GM19324 (cell line): ENCODE measurements at regions not wholly inside any gene's neighbourhood (a gene's known extent, or its start where the extent isn't known, plus 50 kb on each side); places are given as distances from the start of the nearest gene placed in this dataset.

ENCODE experiments used
- ATAC-seq: cut with Tn5 transposase; IDR thresholded peaks from one replicate; pipeline ENCODE4 v1.9.1; 2021; ENCODE audit warnings: mild to moderate bottlenecking, moderate library complexity; ENCODE audit not compliant: unreplicated experiment, low FRiP score

DNA sequence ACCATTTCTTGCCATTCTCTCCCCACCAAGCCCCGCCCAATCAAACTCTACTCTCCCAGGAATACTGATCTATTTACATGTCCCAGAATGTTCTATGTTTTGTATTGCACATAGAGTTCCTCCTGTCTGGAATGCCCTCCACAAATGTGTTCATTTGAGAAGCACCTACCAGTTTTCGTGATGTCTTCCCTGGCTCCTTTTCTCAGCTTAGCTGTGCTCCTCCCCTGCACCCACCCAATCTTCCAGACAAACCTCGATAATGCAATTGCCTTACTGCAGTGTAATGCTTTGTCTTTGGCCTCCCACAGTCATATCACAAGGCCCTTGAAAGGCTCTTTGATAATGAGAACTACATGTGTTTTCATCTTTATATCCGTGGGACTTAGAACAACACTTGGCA is 214.5 kb upstream of the ANKRD55 start:
- no peak for ATAC-seq

DNA sequence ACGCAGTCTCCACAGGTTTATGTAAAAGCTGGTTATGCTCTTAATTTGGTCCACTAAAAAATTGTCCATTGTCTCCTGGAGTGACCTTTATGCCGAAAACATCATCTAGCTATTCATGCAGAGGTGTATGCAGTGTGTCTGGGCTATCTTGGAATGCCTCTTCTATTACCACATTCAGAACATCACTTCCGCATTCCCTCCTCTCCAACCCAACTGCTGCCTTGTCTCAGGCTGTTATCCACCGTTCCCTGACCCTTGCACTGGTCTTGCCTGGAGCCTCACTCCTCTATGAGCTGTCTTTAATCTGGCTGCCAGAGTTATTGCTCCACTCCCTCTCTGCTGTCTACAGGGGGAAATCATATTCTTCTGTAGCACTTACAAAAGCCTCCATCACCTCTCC is 214.1 kb upstream of the ANKRD55 start:
- ATAC-seq, result no peak

DNA sequence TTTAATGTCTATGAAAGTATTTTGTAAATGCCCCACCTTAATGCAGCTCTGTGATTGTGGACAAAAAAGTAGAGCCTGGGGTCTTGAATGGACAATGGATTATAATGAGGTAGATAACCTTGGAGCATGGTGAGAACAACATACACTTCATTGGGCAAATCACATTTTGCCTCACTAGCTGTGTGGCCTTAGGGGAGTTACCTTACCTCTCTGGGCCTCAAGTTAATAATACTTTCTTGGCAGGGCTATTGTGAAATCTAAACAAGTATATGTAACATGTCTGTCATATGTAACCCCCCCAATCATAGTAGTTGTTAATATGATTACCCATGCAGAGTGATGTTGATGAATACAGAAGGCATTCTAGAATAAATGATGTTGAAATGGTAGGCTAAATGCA is 213.6 kb upstream of the ANKRD55 start:
- no peak for ATAC-seq

DNA sequence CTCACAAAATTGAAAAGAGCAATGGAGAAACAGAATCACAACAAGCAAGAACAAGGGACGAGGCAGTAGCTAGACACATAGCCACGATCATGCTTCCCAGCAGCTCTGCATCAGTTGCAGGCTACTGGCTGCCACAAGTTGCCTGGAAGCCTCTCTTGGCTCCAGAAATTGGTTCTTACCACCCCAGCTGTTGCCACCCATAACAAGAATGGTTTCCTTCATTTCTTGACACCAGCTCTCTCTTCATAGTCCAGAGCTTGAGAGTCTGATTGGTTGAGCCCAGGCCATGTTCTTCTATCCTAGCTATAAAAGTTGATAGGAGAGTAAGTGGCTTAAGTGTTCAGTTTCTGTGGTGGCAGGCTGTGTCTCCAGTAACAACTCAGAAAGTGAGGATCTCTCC is 210.7 kb upstream of the ANKRD55 start:
- ATAC-seq, result no peak

DNA sequence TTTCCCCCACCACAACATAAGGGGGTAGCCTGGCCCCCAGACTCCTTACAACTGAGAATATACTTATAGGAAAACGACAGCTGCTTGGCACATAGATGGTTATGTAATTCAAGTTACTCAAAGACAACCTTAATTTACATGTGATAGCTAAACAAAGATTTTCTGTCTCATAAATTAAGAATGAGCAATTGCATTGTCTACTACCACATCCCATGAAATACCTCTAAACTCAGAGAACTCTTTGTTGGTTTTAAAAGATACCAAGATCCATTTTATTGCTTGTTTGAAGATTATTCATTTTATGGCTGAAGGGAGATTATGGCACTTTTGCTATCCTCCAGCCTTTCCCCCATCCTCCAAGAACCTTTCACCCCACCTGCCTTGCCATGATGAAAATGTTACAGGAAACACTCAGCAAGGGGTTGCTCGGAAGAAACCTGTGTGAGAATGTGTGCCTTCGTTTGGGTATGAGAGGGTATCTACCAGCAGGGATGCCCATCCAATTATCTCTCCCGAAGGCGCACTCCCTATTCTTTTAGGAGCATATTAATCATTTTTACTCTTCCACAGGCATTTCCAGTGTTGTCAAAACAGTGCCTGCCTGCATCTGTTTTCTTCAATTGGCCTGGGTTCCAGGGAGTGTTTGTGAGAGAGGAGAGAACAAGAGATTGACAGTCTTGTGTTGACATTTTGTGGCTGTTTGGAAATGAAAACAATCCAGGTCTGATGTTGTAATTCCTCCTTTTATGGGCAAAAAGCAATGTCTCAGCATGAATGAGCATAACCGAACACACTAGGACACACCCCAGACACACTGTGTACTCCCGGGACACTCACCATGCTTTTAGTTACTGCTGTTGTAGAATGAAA is 208.0 kb upstream of the ANKRD55 start:
- ATAC-seq, result no peak

DNA sequence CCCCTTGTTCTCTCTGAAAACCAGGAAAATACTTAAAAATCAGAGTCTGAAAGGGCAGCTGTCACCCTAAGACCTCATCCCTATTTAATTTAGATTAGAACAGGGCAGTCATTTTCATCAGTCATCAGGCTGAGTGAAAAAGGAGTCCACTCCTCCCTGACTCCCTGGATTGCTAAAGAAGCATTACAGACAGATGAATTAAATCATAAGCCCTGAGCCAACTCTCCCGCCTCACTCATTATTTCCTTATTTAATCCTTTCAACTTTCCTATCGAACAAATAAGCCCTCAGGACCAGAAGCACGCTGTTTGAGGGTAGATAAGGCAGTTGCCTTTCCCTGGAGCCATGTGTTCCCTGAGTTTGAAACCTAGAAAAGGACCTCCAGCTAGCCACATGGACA is 201.9 kb upstream of the ANKRD55 start:
- no peak for ATAC-seq

DNA sequence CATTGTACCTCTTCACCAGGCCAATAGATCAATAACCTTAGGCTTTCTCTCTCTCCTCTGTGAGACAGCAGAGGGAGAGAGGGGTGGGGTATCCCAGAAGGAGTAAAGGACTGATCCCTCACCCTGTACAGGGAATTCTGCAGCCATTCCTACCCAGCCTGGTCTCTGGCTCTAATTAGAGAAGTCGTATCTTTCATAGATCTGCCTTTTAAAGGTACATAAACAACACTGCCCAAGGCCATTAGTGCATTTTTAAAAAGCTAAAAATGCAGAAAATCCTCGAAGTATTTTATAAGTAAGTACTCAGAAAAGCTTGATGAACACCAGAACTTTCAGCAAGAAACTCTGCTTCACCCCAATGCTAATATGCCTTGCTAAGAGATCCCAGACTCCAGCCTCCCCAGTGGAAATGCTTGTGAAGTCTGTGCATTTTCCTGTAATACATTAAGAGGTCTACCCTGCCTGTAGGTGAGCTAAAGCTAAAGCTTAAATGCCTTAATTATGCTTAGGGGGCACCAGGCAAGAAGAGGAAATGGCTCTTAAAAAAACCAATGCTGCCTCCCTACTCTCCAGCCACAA is 200.0 kb upstream of the ANKRD55 start:
- ATAC-seq, result no peak

DNA sequence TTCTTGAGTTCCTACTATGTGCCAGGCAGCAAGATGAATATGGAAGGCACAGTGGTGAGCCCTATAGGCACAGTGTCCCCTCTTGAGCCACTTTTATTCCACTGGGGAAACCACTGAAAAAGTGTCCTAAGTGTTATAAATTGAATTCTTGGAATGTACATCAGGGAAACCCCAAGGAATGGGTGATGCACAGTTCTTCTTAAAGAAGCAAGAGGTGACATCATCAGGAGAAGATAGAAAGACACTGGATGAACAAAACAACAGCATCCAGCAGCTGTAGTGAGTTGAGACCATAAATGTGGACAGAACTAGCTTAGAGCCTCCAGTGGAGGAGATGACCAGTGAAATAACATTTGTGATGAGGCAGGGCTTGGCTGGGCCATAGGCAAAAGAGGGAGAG is 199.2 kb upstream of the ANKRD55 start:
- ATAC-seq, result no peak

DNA sequence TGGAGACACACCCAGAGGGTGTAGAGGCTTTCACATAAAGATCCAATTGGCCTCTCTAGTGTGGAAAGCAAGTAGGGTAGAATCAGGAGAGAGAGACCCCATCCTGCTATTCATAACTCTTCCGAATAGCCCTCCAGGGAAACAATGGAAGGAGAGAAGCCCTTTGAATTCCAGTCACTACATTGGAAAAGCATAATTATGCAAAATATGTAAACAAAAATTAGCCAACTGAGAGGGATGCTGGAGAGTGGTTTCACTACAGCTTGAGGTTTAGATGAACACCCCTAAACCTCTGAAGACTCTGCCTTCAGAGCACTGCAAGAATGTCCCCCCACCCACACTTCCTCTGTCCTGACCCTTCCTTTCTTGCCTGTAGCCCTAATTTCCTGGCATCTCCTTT is 197.3 kb upstream of the ANKRD55 start:
- ATAC-seq, result no peak

DNA sequence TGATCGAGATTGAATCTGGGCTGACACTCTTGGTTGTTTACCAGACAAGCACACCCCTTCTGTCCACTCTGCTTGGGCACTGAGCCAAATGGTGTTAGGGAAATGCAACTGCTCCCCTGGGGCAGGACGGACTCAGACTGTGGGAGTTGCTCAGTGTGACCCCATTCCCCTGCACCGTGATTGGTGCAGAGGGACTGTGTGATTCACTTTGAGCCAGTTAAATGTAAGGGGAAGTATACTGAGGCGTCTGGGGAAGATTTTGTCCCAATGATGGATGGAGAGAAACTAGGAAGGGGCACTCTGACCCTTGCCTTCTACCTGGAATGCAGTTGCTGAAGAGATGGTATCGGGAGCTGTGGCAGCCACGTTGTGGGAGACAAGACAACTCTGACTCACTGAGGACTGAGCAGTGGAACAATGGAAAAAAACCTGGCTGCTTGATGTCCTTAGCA is 196.0 kb upstream of the ANKRD55 start:
- ATAC-seq, result no peak

DNA sequence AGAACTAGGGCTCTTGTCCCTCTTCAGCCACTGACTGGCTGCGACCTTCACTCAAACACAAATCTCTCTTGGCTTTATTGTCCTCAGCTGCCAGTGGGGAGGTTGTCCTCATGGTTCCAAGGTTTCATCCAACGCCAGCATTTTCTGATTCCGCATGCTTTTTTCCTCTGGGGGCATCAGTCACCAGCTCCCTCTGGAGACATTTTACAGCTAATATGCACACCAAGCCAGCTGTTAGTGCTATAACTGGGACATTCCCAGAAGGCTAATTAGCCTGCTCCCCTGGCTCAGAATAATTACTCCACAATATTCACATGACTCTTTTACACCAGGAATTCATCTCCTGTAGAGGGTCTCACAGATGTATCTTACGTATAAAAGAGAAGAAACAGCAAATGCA is 193.6 kb upstream of the ANKRD55 start:
- ATAC-seq, result no peak

DNA sequence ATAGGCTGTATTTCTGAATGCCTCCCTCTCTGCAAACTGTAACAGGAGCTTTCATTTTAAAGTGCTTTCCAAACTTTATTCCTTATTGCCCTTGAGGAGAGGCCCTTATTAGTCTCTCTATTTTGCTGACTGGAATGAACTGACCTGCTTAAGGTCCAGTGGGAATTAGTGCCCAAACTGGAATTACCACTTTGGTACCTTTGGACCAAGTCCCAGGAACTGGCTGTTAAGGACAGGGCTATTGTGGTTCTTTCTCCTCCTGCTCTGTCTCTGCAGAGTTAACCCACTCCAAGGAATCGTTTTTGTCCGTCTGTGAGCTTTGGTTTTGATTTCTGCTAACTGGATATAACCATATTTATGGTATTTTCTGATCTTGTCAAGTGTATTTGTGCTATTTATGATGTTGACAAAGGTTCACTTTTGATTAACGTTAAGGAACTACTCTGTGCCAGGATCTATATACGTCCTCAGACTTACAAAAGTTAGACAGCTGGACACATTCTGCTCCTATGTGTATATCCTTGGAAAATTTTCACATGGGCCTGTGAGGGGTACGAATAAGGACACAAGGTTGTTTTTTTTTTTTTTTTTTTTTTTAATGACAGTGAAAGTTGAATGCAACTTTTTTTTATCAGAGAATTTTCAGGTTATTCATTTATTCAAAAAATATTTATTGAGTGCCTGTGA is 189.1 kb upstream of the ANKRD55 start:
- no peak for ATAC-seq

DNA sequence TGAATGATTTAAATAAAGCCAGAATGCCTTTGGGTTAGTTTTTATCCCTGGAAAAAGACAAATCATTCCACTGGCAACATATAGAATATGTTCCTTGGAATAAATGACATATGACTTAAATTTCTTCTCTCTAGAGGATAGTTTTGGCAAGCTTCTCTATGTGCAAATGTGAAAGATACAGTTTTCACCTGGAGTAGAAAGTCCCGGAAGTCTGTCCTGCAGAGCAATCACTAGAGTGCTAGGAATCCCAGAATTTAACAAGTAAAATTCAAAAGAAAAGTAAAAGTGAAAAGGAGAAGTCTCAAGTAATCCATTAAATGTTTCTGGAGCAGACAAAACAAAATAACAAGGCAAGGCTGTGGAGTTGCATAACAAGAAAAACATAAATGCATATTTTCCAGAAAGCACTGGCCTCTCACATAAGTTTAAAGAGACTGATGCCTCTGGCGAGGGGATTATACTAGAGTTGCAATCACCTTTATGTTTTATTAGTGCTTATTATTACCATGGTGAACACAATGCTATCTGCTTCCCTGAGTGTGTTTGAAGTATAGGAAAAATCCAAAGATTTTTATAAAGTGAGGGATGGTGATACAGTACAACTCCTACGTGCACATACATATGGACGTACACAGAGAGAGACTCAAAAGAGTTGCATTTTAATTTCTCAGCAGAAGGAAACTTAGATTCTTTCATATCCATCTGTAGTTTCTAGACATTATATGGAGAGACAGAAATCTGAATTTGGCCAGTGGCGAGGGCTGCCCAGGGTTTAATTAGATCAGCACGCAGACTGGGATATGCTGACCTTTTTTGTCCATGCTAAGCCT is 188.3 kb upstream of the ANKRD55 start:
- ATAC-seq, result no peak

DNA sequence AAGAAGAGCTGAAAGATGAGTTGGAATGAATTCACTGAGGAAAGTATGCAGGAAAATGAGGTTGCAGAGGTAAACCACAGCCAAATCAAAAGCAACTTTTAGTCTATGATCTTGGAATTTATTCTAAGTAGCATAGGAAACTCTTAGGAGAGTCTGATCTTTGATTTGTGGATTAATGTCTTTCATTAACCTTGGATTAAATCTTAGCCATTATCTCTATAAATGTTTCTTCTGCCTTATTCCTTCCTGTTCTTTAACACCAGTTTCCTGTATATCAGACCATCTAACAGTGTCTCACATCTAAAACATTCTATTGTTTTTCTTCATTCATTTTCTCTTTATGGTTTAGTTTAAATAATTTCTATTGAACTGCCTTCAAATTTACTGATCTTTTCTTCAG is 187.2 kb upstream of the ANKRD55 start:
- no peak for ATAC-seq

DNA sequence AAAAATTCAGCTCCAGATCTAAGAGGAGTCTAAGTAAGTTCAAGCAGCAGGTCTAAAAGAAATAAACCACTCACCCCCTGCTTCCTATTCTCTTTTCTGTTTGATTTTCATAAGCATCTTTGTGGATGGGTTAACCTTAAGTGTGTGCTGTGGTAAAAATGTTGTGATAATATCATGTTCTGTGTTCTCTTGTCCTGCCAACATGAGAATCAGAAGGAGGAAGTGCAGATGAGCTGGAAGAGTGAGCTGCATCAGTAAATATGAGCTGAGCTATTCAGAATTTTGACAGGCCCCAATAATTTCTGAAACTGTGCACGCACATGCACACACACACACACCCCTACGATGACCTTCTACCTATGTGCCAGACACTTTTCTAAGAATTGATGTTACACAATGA is 186.5 kb upstream of the ANKRD55 start:
- ATAC-seq, result no peak

DNA sequence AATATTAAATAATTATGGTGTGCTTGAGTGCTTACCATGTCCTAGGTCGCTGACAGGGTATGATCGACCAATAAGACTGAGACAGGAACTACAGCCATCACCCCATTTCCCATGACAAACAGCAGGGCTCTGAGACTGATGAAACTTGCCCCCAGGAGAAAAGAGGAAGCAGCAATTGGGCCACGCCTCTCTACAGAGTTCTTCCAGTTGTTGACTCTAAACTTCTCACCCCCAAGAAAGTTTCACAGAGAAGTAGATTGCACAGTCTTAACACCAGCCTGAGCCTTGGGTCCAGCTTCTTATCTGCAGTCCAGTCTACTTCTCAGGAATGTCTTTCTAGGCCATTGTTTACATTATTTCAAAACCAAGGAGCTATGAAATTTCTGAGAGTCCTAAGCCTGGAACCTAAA is 182.2 kb upstream of the ANKRD55 start:
- peak; percentile 81 for ATAC-seq

DNA sequence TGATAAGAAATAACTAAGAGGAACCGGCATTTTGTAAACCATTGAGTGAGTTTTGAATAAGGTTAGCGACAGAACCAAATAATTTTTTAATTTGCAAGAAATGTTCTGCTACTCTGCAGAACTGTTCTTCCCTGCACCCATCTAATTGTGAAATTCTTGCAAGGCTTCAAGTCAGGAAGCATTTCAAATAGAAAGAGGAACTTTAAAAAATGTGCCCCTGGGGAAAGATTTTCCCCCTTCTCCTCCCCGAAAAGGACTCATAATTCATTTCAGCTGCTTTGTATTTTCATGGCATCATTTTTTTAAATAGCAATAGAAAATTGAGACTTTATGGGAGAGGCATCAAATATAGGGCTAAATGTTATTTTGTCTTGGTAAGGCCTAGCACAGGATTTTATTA is 180.9 kb upstream of the ANKRD55 start:
- ATAC-seq, result no peak

DNA sequence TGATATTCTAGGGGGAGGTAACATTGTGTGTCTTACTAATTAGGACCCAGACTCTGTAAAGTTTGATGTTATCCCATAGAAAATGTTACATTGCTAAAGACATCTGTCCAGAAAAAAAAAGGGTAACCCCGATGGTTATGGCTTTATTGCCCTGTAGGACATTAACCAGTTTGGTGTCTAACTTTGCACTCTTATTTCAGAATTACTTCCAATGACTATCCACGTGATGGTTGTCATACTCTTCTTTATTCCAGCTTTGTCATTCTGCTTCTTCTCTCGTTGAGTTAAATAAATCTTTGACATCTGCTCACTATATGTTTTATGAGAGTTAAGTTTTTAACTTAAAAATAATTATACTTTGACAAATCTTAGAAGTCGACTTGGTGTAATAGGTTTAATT is 180.4 kb upstream of the ANKRD55 start:
- no peak for ATAC-seq

DNA sequence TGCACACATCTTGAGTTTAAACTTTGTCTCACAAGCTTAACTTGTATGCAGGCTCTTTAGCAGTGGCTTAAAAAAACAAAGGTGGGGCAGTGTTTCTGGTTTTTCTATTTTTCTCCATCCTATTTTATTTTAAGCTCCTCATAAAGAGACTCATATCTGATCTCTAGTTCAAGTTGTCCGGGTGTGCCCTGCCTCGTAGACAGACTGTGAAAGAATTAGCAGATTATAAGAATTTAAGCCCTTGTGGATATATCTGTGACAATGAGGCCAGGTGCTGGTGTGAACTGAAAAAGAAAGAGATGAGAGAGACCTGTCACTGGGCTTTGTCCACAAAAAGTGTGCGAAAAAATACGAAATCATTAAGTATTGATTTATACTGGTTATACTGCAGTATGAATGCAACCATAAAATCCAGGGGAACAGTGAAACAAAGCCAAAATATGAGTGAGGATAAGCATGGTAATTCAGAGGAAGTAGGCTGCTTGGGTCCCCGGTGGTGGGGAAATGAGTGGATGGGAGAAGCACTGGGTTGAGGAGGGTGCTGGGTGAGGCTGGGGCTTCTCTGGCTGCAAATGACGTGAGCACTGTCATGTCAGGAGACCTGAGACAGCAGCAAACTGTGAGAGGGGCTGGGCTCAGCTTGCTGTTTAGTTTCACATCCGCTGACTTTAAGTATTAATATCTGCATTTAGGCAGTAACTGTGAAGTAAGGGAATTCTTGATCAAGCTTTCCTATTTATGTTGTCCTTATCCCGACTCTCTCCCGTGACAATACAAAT is 179.7 kb upstream of the ANKRD55 start:
- peak; percentile 62 for ATAC-seq

DNA sequence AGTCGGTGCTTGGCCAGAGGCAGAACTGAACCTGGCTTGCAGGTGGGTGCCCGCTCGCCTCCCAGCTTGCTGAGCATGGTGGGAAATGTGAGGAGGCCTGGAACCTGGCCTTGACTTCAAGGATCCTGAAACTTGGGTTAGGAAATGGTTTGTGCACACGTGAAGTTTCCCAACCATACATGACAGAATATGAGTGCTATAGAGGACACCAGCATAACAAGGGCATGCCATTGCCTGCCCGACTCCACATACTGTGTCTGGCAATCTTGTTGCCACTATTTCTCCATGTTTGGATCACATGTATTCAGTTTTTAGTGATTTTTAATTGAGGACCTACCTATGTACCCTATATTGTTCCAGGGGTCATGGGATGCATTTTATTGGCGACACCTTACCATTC is 177.6 kb upstream of the ANKRD55 start:
- no peak for ATAC-seq
